22Rv1 (cell line): ENCODE measurements at regions not wholly inside any gene's neighbourhood (a gene's known extent, or its start where the extent isn't known, plus 50 kb on each side); places are given as distances from the start of the nearest gene placed in this dataset.

Source experiments
- CTCF ChIP-seq: fragments of 450-650 bp; IDR thresholded peaks from 2 replicates; pipeline ENCODE4 v1.5.1; 2017; ENCODE audit warnings: mild to moderate bottlenecking
- ZFX ChIP-seq: fragments of 450-650 bp; IDR thresholded peaks from 2 replicates; pipeline ENCODE4 v1.6.1; 2017; ENCODE audit warnings: antibody characterized with exemption, borderline replicate concordance

- no peak for TF ChIP-seq CTCF
- TF ChIP-seq ZFX: no peak
Measured at GRCh38 chr9:87442451-87442850, 55.2 kb upstream of the DAPK1 start.
